ENCODE measurements at regions not wholly inside any gene's neighbourhood (a gene's known extent, or its start where the extent isn't known, plus 50 kb on each side); places are given as distances from the start of the nearest gene placed in this dataset.

DNA sequence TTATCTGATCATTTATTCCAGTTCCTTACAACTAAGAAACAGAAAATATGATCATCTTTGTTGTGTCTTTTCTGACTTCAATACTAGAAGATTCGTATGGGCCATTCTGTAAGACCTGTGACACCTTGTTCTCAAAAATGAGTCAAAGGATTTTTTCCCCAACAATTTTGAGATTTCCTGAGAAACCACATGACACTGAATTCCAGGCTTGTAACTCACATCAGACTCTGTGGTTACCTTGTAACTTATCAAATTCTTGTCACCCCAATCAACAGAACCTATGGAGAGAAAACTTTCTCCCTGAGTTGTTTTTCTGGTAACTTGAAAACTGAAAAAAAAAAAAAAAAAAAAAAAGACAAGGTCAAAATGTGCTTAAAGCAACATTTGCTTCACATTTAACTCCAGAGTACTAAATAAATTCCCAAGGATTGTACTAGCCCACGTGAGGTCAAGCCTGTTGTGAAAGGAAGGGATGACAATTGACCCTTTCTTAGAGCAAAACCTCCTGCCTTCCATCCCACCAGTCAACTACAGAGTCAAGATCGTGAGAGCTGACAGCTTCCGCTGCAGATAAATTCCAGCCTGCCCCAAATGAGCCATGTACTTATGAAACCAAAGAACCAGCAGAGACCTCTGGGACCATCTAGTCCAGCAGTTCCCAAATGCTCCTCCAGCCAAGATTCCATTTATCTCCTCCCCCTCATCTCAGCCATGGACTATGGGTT is 140.3 kb downstream of the TBX18 start:
- TF ChIP-seq ZNF114 (CRISPR knock-in tag; IDR thresholded peaks at IDR 0.05), result no peak
- no peak for TF ChIP-seq JUNB (IDR thresholded peaks at IDR 0.05; ENCODE audit: unreplicated experiment)
- TF ChIP-seq, protein P1, sequence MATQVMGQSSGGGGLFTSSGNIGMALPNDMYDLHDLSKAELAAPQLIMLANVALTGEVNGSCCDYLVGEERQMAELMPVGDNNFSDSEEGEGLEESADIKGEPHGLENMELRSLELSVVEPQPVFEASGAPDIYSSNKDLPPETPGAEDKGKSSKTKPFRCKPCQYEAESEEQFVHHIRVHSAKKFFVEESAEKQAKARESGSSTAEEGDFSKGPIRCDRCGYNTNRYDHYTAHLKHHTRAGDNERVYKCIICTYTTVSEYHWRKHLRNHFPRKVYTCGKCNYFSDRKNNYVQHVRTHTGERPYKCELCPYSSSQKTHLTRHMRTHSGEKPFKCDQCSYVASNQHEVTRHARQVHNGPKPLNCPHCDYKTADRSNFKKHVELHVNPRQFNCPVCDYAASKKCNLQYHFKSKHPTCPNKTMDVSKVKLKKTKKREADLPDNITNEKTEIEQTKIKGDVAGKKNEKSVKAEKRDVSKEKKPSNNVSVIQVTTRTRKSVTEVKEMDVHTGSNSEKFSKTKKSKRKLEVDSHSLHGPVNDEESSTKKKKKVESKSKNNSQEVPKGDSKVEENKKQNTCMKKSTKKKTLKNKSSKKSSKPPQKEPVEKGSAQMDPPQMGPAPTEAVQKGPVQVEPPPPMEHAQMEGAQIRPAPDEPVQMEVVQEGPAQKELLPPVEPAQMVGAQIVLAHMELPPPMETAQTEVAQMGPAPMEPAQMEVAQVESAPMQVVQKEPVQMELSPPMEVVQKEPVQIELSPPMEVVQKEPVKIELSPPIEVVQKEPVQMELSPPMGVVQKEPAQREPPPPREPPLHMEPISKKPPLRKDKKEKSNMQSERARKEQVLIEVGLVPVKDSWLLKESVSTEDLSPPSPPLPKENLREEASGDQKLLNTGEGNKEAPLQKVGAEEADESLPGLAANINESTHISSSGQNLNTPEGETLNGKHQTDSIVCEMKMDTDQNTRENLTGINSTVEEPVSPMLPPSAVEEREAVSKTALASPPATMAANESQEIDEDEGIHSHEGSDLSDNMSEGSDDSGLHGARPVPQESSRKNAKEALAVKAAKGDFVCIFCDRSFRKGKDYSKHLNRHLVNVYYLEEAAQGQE (IDR thresholded peaks at IDR 0.05; ENCODE audit: unreplicated experiment), result no peak
- TF ChIP-seq STAT1 (IDR thresholded peaks at IDR 0.05; ENCODE audit: unreplicated experiment), result no peak
- TF ChIP-seq POLR2AphosphoS5 (IDR thresholded peaks at IDR 0.05; ENCODE audit: low read depth), result no peak
- no peak for TF ChIP-seq NANOG (IDR thresholded peaks at IDR 0.05; ENCODE audit: borderline replicate concordance)
- no peak for TF ChIP-seq CTCF (conservative IDR thresholded peaks at IDR 0.05; ENCODE audit: low read depth in 2 of 2)
- no peak for TF ChIP-seq EZH2 (IDR thresholded peaks at IDR 0.05; ENCODE audit: low read depth, unreplicated experiment)
- TF ChIP-seq, protein P2, sequence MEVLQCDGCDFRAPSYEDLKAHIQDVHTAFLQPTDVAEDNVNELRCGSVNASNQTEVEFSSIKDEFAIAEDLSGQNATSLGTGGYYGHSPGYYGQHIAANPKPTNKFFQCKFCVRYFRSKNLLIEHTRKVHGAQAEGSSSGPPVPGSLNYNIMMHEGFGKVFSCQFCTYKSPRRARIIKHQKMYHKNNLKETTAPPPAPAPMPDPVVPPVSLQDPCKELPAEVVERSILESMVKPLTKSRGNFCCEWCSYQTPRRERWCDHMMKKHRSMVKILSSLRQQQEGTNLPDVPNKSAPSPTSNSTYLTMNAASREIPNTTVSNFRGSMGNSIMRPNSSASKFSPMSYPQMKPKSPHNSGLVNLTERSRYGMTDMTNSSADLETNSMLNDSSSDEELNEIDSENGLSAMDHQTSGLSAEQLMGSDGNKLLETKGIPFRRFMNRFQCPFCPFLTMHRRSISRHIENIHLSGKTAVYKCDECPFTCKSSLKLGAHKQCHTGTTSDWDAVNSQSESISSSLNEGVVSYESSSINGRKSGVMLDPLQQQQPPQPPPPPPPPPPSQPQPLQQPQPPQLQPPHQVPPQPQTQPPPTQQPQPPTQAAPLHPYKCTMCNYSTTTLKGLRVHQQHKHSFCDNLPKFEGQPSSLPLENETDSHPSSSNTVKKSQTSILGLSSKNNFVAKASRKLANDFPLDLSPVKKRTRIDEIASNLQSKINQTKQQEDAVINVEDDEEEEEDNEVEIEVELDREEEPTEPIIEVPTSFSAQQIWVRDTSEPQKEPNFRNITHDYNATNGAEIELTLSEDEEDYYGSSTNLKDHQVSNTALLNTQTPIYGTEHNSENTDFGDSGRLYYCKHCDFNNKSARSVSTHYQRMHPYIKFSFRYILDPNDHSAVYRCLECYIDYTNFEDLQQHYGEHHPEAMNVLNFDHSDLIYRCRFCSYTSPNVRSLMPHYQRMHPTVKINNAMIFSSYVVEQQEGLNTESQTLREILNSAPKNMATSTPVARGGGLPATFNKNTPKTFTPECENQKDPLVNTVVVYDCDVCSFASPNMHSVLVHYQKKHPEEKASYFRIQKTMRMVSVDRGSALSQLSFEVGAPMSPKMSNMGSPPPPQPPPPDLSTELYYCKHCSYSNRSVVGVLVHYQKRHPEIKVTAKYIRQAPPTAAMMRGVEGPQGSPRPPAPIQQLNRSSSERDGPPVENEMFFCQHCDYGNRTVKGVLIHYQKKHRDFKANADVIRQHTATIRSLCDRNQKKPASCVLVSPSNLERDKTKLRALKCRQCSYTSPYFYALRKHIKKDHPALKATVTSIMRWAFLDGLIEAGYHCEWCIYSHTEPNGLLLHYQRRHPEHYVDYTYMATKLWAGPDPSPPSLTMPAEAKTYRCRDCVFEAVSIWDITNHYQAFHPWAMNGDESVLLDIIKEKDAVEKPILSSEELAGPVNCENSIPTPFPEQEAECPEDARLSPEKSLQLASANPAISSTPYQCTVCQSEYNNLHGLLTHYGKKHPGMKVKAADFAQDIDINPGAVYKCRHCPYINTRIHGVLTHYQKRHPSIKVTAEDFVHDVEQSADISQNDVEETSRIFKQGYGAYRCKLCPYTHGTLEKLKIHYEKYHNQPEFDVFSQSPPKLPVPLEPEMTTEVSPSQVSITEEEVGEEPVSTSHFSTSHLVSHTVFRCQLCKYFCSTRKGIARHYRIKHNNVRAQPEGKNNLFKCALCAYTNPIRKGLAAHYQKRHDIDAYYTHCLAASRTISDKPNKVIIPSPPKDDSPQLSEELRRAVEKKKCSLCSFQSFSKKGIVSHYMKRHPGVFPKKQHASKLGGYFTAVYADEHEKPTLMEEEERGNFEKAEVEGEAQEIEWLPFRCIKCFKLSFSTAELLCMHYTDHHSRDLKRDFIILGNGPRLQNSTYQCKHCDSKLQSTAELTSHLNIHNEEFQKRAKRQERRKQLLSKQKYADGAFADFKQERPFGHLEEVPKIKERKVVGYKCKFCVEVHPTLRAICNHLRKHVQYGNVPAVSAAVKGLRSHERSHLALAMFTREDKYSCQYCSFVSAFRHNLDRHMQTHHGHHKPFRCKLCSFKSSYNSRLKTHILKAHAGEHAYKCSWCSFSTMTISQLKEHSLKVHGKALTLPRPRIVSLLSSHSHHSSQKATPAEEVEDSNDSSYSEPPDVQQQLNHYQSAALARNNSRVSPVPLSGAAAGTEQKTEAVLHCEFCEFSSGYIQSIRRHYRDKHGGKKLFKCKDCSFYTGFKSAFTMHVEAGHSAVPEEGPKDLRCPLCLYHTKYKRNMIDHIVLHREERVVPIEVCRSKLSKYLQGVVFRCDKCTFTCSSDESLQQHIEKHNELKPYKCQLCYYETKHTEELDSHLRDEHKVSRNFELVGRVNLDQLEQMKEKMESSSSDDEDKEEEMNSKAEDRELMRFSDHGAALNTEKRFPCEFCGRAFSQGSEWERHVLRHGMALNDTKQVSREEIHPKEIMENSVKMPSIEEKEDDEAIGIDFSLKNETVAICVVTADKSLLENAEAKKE (CRISPR knock-in tag; IDR thresholded peaks at IDR 0.05), result no peak
- no peak for TF ChIP-seq ETS1 (IDR thresholded peaks at IDR 0.05)
- no peak for TF ChIP-seq CREB1 (CRISPR knock-in tag; IDR thresholded peaks at IDR 0.05; ENCODE audit: low read depth)
- no peak for TF ChIP-seq EZH2phosphoT487 (IDR thresholded peaks at IDR 0.05; ENCODE audit: unreplicated experiment)
- no peak for TF ChIP-seq ZNF331 (CRISPR knock-in tag; IDR thresholded peaks at IDR 0.05; ENCODE audit: low read depth)
- Histone ChIP-seq H3K79me2 (replicated peaks; ENCODE audit: insufficient read depth) (no peaks in the 10 kb centered on the region), H2AFZ (no peak overlapping the region; the same call in 1 of the 2 replicates), H3K27me3 (ENCODE audit: insufficient read depth) (no peaks in the 10 kb centered on the region), H3K27ac (ENCODE audit: low read depth) (no peak overlapping the region), H3K4me1 (ENCODE audit: insufficient read depth) (peaks cover under 1% of the 10 kb centered on the region; the same call in 1 of the 2 replicates), H4K20me1 (replicated peaks; ENCODE audit: insufficient read depth) (no peaks in the 10 kb centered on the region), H3K9me2 (ENCODE audit: insufficient read depth) (no peaks in the 10 kb centered on the region; the same call in 1 of the 2 replicates), H3K36me3 (ENCODE audit: insufficient read depth) (no peaks in the 10 kb centered on the region), H3K4me2 (no peak overlapping the region), H3K4me3 (no peak overlapping the region), H3F3A (replicated peaks; ENCODE audit: low read depth) (no peaks in the 10 kb centered on the region)
- H3K4me1 Mint-ChIP-seq, result peaks cover 7% of the 10 kb centered on the region; the same call in 2 of the 3 replicates
- DNase-seq (ENCODE audit: low spot score) (no peak), ATAC-seq (no peak)
- H3K27ac Mint-ChIP-seq, result no peak overlapping the region
- H3K36me3 Mint-ChIP-seq (ENCODE audit: low read depth), result no peaks in the 10 kb centered on the region
- no peak overlapping the region for H3K4me3 Mint-ChIP-seq
- H3K27me3 Mint-ChIP-seq (ENCODE audit: insufficient read depth, low read depth, poor library complexity), result no peaks in the 10 kb centered on the region
- H3K9me3 Mint-ChIP-seq, result no peaks in the 10 kb centered on the region
